ENCODE measurements at regions not wholly inside any gene's neighbourhood (a gene's known extent, or its start where the extent isn't known, plus 50 kb on each side); places are given as distances from the start of the nearest gene placed in this dataset.

DNA sequence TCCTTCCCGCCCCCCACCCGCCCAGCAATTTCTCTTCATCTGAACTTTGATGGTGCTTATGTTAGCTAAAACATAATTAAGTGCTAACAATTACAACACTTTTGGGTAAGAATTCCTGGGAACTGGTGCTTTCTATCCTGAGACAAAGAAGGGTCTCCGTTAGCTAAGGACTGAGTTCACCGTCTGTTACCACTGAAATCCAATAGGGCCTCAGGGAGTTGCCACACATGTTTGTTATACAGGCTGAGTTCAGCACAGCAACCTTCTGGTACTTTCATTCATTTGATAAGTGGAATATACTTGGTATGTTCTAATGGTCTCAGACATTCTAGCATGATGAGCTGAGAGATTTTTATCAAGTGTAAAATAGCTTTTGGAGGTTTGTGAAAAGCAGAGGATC, 437.9 kb downstream of the EFNA5 start:
- TF ChIP-seq, protein P1, sequence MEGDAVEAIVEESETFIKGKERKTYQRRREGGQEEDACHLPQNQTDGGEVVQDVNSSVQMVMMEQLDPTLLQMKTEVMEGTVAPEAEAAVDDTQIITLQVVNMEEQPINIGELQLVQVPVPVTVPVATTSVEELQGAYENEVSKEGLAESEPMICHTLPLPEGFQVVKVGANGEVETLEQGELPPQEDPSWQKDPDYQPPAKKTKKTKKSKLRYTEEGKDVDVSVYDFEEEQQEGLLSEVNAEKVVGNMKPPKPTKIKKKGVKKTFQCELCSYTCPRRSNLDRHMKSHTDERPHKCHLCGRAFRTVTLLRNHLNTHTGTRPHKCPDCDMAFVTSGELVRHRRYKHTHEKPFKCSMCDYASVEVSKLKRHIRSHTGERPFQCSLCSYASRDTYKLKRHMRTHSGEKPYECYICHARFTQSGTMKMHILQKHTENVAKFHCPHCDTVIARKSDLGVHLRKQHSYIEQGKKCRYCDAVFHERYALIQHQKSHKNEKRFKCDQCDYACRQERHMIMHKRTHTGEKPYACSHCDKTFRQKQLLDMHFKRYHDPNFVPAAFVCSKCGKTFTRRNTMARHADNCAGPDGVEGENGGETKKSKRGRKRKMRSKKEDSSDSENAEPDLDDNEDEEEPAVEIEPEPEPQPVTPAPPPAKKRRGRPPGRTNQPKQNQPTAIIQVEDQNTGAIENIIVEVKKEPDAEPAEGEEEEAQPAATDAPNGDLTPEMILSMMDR (conservative IDR thresholded peaks at IDR 0.05), result no peak
- no peak for TF ChIP-seq ZFX (IDR thresholded peaks at IDR 0.05)
- H3K27ac ChIP-seq, result no peak overlapping the region

DNA sequence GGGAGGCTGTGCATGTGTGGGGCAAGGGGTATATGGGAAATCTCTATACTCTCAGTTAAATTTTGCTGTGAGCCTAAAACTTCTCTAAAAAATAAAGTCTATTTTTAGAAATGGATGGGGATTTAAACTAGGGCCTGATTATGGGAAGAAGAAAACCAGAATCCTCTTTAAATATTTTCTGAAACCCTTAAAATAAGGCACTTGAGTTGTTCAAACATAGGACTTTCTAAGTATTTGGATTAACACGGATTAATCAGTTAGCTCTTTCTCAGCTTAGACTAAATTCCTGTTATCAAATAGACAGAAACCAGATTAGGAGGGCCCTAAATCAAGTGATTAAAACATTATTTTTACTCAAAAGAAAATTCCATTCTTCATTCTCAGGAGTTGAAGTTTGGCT, 438.4 kb downstream of the EFNA5 start:
- H3K27ac ChIP-seq, result no peak overlapping the region
- no peak for TF ChIP-seq ZFX (IDR thresholded peaks at IDR 0.05)
- TF ChIP-seq, protein P1 (conservative IDR thresholded peaks at IDR 0.05), result no peak

DNA sequence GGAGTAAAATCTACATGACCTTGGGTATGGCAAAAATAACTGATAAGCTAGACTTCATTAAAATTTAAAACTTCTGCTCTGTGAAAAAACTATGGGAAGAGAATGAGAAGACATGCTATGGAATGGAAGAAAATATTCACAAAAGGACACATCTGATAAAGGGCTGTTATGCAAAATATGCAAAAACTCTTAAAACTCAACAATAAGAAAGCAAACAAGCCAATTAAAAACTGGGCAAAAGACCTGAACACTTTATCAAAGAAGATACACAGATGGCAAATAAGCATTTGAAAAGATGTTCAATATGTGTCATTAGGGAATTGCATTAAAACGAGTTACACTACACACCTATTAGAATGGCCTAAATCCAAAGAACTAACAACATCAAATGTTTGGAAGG, 439.5 kb downstream of the EFNA5 start:
- TF ChIP-seq, protein P1 (conservative IDR thresholded peaks at IDR 0.05), result no peak
- no peak for TF ChIP-seq ZFX (IDR thresholded peaks at IDR 0.05)
- no peak overlapping the region for H3K27ac ChIP-seq

DNA sequence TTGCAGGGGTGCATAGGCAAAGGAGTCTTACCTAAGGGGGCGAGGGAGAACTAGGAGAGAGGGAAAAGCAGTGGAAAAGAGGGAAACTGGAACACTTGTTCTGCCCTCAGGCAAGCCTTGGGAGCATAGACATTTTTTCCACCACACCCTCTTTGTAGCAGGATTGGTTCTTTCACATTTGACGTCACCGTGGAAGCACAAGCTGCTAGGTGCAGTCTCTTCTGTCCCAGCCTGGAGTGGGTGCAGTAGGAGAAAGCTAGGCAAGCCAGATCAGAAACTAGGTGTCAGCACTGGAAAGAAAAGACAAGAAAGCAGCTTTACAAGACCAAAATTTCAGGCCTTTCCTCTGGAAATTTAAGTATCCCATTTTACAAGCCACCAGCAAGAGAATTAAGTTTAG, 440.4 kb downstream of the EFNA5 start:
- TF ChIP-seq, protein P1 (conservative IDR thresholded peaks at IDR 0.05), result no peak
- TF ChIP-seq ZFX (IDR thresholded peaks at IDR 0.05), result no peak
- no peak overlapping the region for H3K27ac ChIP-seq

DNA sequence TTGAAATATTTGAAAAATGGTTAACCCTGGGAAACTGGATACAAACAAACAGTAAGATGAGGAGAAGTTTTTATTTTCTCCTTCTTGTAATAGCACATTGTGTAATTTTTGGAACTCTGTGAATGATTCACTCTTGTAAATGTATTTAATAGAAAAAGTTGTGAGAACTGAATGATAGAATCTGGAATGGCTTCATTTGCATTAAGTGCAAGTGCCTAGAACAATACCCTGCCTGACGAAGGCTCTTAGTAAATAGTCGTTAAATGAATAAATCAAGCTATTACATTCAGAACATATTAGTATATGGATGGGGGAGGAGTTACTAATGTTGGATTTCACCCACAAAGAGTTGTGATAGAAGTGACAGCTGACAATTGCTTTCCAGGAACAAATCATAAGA, 442.5 kb downstream of the EFNA5 start:
- TF ChIP-seq, protein P1 (conservative IDR thresholded peaks at IDR 0.05), result no peak
- no peak for TF ChIP-seq ZFX (IDR thresholded peaks at IDR 0.05)
- no peak overlapping the region for H3K27ac ChIP-seq

DNA sequence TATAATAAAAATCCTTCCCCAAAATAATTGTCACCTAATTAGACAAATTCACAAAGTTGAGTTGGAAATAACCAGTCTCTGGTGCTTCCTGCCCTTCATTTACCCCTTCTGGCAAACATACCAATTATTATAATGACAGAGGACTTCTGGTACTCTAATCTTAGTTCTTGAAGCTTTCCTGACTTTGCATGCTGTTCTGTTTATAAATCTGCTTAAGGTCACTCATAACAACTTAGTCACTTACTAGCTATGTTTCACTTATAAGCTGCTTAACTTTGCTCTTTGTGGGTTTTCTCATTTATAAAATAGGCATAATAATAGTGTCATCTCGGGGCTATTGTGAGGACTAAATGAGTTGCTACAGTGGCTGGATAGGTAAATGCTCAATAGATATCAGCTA, 446.5 kb downstream of the EFNA5 start:
- H3K27ac ChIP-seq, result no peak overlapping the region
- TF ChIP-seq, protein P1 (conservative IDR thresholded peaks at IDR 0.05), result no peak
- no peak for TF ChIP-seq ZFX (IDR thresholded peaks at IDR 0.05)

DNA sequence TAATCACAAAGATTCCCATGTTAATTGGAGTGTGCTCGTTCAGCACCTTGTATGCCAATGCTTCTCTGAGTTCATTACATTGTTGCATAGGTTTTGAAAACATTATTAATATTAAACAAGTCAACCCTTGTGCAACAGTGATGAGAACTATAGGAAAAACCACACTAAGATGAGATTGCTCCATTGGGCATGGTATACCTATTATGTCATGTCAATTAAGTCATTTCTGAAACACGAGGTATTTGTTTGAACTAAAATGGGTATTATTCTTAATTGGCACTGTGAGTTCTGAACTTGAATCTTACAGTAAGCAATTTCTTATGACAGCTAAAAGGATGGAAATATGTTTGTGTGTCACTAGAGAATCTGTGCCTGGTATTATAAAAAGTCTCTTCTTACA, 447.7 kb downstream of the EFNA5 start:
- no peak overlapping the region for H3K27ac ChIP-seq
- TF ChIP-seq, protein P1 (conservative IDR thresholded peaks at IDR 0.05), result no peak
